ENCODE measurements at regions not wholly inside any gene's neighbourhood (a gene's known extent, or its start where the extent isn't known, plus 50 kb on each side); places are given as distances from the start of the nearest gene placed in this dataset.

DNA sequence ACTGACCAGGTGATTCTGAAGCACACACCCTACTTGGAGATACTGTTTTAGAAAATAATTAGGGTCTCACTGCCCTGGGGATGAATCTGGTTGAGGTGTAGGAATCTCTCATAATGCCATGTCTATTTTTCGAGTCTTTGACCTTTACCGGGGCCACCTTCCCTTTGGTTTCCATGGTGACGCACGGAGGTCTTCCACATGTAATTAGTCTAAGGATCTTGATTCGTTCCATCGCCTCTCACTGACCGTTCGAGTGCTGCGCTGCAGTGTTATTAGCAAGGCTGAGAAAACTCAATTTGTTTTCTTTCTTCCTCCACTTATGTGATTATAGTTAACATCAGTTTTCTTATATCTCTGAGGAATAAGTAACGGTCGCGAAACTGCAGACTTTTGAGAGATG lies 144.3 kb upstream of the SPACA1 start:
- no peak overlapping the region for H3K9ac ChIP-seq (ENCODE audit: insufficient read depth, low read length)
- TF ChIP-seq, protein P1, sequence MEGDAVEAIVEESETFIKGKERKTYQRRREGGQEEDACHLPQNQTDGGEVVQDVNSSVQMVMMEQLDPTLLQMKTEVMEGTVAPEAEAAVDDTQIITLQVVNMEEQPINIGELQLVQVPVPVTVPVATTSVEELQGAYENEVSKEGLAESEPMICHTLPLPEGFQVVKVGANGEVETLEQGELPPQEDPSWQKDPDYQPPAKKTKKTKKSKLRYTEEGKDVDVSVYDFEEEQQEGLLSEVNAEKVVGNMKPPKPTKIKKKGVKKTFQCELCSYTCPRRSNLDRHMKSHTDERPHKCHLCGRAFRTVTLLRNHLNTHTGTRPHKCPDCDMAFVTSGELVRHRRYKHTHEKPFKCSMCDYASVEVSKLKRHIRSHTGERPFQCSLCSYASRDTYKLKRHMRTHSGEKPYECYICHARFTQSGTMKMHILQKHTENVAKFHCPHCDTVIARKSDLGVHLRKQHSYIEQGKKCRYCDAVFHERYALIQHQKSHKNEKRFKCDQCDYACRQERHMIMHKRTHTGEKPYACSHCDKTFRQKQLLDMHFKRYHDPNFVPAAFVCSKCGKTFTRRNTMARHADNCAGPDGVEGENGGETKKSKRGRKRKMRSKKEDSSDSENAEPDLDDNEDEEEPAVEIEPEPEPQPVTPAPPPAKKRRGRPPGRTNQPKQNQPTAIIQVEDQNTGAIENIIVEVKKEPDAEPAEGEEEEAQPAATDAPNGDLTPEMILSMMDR (conservative IDR thresholded peaks at IDR 0.05 in 1 of 2, IDR thresholded peaks at IDR 0.05 in 1 of 2; ENCODE audit: low read depth in 1 of 2, low read length in 2 of 2) = no peak
- no peak for TF ChIP-seq EZH2 (IDR thresholded peaks at IDR 0.05; ENCODE audit: low read length, missing control alignments)
- DNase-seq (ENCODE audit: low read depth in 2 of 2) = no peak
- no peak overlapping the region for H3K4me3 ChIP-seq (replicated peaks in 1 of 4; ENCODE audit: control extremely low read depth in 1 of 4, insufficient read depth in 1 of 4, low read depth in 3 of 4, low read length in 4 of 4)
- no peaks in the 10 kb centered on the region for H3K79me2 ChIP-seq (ENCODE audit: control insufficient read depth, insufficient read depth, low read length)
- H3K4me2 ChIP-seq (ENCODE audit: extremely low read depth, insufficient read depth, low read length) = no peak overlapping the region
- no peak overlapping the region for H2AFZ ChIP-seq (ENCODE audit: low read length)
- H4K20me1 ChIP-seq (ENCODE audit: control insufficient read depth, extremely low read depth, insufficient read depth, low read length) = no peaks in the 10 kb centered on the region
- no peaks in the 10 kb centered on the region for H3K4me1 ChIP-seq (ENCODE audit: control insufficient read depth, extremely low read depth, insufficient read depth, low read length)
- no peaks in the 10 kb centered on the region for H3K27me3 ChIP-seq (ENCODE audit: control insufficient read depth, insufficient read depth, low read length)
- no peak overlapping the region for H3K27ac ChIP-seq (ENCODE audit: insufficient read depth, low read length)
- no peaks in the 10 kb centered on the region for H3K36me3 ChIP-seq (ENCODE audit: control insufficient read depth, insufficient read depth, low read length)
- H3K9me3 ChIP-seq (ENCODE audit: control insufficient read depth, insufficient read depth, low read depth, low read length) = no peaks in the 10 kb centered on the region

DNA sequence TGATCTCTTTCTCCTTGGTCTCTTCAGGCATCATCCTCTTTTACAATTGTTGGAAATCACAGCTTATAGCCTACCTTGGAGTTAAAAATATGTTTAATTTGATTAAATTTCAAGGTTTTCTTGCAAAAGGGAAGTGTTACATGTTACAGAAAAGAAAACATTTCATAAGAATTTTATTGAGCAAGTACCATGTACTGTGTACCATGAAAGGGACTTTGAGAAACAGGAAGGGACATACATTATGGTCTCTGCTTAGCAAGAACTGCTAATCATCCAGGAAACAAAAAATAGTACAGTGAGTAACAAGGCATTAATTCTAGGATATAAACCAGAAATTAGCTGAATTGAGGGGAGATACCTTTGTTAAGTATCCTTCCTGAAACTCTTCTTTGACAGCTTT lies 145.3 kb upstream of the SPACA1 start:
- no peak overlapping the region for H3K27ac ChIP-seq (ENCODE audit: insufficient read depth, low read length)
- H3K4me2 ChIP-seq (ENCODE audit: extremely low read depth, insufficient read depth, low read length) = no peak overlapping the region
- H3K9ac ChIP-seq (ENCODE audit: insufficient read depth, low read length) = no peak overlapping the region
- H3K9me3 ChIP-seq (ENCODE audit: control insufficient read depth, insufficient read depth, low read depth, low read length) = no peaks in the 10 kb centered on the region
- no peak for DNase-seq (ENCODE audit: low read depth in 2 of 2)
- no peaks in the 10 kb centered on the region for H3K36me3 ChIP-seq (ENCODE audit: control insufficient read depth, insufficient read depth, low read length)
- H3K79me2 ChIP-seq (ENCODE audit: control insufficient read depth, insufficient read depth, low read length) = no peaks in the 10 kb centered on the region
- no peaks in the 10 kb centered on the region for H3K4me1 ChIP-seq (ENCODE audit: control insufficient read depth, extremely low read depth, insufficient read depth, low read length)
- H2AFZ ChIP-seq (ENCODE audit: low read length) = no peak overlapping the region
- H3K27me3 ChIP-seq (ENCODE audit: control insufficient read depth, insufficient read depth, low read length) = no peaks in the 10 kb centered on the region
- TF ChIP-seq, protein P1 (conservative IDR thresholded peaks at IDR 0.05 in 1 of 2, IDR thresholded peaks at IDR 0.05 in 1 of 2; ENCODE audit: low read depth in 1 of 2, low read length in 2 of 2) = no peak
- H4K20me1 ChIP-seq (ENCODE audit: control insufficient read depth, extremely low read depth, insufficient read depth, low read length) = no peaks in the 10 kb centered on the region
- no peak overlapping the region for H3K4me3 ChIP-seq (replicated peaks in 1 of 4; ENCODE audit: control extremely low read depth in 1 of 4, insufficient read depth in 1 of 4, low read depth in 3 of 4, low read length in 4 of 4)

DNA sequence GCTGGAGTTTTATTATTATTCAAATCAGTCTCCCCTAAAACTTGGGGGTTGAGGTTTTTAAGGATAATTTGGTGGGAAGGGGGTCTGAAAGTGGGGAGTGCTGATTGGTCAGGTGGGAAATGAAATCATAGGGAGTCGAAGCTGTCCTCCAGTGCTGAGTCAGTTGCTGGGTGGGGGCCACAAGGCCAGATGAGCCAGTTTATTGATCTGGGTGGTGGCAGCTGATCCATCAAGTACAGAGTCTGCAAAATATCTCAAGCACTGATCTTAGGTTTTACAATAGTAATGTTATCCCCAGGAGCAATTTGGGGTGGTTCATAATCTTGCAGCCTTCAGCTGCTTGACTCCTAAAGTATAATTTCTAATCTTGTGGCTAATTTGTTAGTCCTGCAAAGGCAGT lies 146.0 kb upstream of the SPACA1 start:
- H3K4me1 ChIP-seq (ENCODE audit: control insufficient read depth, extremely low read depth, insufficient read depth, low read length) = no peaks in the 10 kb centered on the region
- H3K4me3 ChIP-seq (replicated peaks in 1 of 4; ENCODE audit: control extremely low read depth in 1 of 4, insufficient read depth in 1 of 4, low read depth in 3 of 4, low read length in 4 of 4) = no peak overlapping the region
- DNase-seq (ENCODE audit: low read depth in 2 of 2) = no peak

More for the DNA sequence above, 146.0 kb upstream of the SPACA1 start:
- TF ChIP-seq EZH2 (IDR thresholded peaks at IDR 0.05; ENCODE audit: low read length, missing control alignments) = no peak
- TF ChIP-seq, protein P1 (conservative IDR thresholded peaks at IDR 0.05 in 1 of 2, IDR thresholded peaks at IDR 0.05 in 1 of 2; ENCODE audit: low read depth in 1 of 2, low read length in 2 of 2) = no peak
- Histone ChIP-seq H3K4me2 (ENCODE audit: extremely low read depth, insufficient read depth, low read length) (no peak overlapping the region), H2AFZ (ENCODE audit: low read length) (no peak overlapping the region), H4K20me1 (ENCODE audit: control insufficient read depth, extremely low read depth, insufficient read depth, low read length) (no peaks in the 10 kb centered on the region), H3K9ac (ENCODE audit: insufficient read depth, low read length) (no peak overlapping the region), H3K9me3 (ENCODE audit: control insufficient read depth, insufficient read depth, low read depth, low read length) (no peaks in the 10 kb centered on the region), H3K79me2 (ENCODE audit: control insufficient read depth, insufficient read depth, low read length) (no peaks in the 10 kb centered on the region), H3K36me3 (ENCODE audit: control insufficient read depth, insufficient read depth, low read length) (no peaks in the 10 kb centered on the region), H3K27me3 (ENCODE audit: control insufficient read depth, insufficient read depth, low read length) (no peaks in the 10 kb centered on the region), H3K27ac (ENCODE audit: insufficient read depth, low read length) (no peak overlapping the region)
